HFF-Myc (cell line): ENCODE measurements at regions not wholly inside any gene's neighbourhood (a gene's known extent, or its start where the extent isn't known, plus 50 kb on each side); places are given as distances from the start of the nearest gene placed in this dataset.

Source experiments
- DNase-seq: peaks from one replicate; pipeline ENCODE4 v3.0.0-alpha.2; 2011; ENCODE audit warnings: low read depth; ENCODE audit errors: extremely low read depth
- H3K4me3 ChIP-seq: replicated peaks from 2 replicates; pipeline ENCODE4 v1.5.1; 2011; ENCODE audit warnings: low read depth, mild to moderate bottlenecking, control low read depth, low read length
- CTCF ChIP-seq: IDR thresholded peaks from 2 replicates; pipeline ENCODE4 v1.5.1; 2012; ENCODE audit warnings: mild to moderate bottlenecking, low read depth, low read length, control low read depth; ENCODE audit errors: missing control alignments

- TF ChIP-seq CTCF: no peak
- no peak for DNase-seq
- H3K4me3 ChIP-seq: no peak overlapping the region
Observed at GRCh38 chr10:36712695-36713094, 412.7 kb upstream of the ANKRD30A start.

GRCh38 chr10:36711361-36711760, 414.0 kb upstream of the ANKRD30A start:
- no peak for TF ChIP-seq CTCF
- H3K4me3 ChIP-seq: no peak overlapping the region
- no peak for DNase-seq

GRCh38 chr10:36704124-36704523, 421.3 kb upstream of the ANKRD30A start:
- no peak overlapping the region for H3K4me3 ChIP-seq
- no peak for DNase-seq
- no peak for TF ChIP-seq CTCF

GRCh38 chr10:36703179-36703578, 422.2 kb upstream of the ANKRD30A start:
- no peak for TF ChIP-seq CTCF
- no peak overlapping the region for H3K4me3 ChIP-seq
- no peak for DNase-seq

GRCh38 chr10:36700123-36700522, 425.3 kb upstream of the ANKRD30A start:
- H3K4me3 ChIP-seq: no peak overlapping the region
- no peak for TF ChIP-seq CTCF
- DNase-seq: no peak

GRCh38 chr10:36692759-36693158, 432.6 kb upstream of the ANKRD30A start:
- H3K4me3 ChIP-seq: no peak overlapping the region
- TF ChIP-seq CTCF: no peak
- no peak for DNase-seq

GRCh38 chr10:36688717-36689116, 436.7 kb upstream of the ANKRD30A start:
- no peak overlapping the region for H3K4me3 ChIP-seq
- no peak for TF ChIP-seq CTCF
- no peak for DNase-seq
